22Rv1 (cell line): ENCODE measurements at regions not wholly inside any gene's neighbourhood (a gene's known extent, or its start where the extent isn't known, plus 50 kb on each side); places are given as distances from the start of the nearest gene placed in this dataset.

Source experiments
- ZFX ChIP-seq: fragments of 450-650 bp; IDR thresholded peaks from 2 replicates; pipeline ENCODE4 v1.6.1; 2017; ENCODE audit warnings: antibody characterized with exemption, borderline replicate concordance
- TF ChIP-seq, protein P1 (sequence below): fragments of 450-650 bp; IDR thresholded peaks from 2 replicates; pipeline ENCODE4 v1.5.1; 2017; ENCODE audit warnings: mild to moderate bottlenecking

DNA sequence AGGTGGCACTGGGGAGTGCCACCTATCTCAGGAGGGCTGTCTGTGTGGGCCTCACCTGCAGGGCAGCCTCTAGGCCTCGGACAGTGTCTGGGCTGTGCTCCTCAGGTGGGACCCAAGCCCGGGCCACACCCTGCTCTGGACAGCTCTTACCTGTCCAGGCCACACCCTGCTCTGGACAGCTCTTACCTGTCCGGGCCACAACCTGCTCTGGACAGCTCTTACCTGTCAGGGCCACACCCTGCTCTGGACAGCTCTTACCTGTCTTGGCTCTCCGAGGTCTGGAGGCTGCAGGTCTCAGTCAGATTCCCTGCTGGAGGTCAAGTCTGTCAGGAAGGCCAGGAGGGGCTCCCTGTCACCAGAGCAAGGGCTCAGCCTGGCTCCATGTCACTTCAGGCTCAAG, 80.6 kb downstream of the LINGO1 start:
- TF ChIP-seq, protein P1, sequence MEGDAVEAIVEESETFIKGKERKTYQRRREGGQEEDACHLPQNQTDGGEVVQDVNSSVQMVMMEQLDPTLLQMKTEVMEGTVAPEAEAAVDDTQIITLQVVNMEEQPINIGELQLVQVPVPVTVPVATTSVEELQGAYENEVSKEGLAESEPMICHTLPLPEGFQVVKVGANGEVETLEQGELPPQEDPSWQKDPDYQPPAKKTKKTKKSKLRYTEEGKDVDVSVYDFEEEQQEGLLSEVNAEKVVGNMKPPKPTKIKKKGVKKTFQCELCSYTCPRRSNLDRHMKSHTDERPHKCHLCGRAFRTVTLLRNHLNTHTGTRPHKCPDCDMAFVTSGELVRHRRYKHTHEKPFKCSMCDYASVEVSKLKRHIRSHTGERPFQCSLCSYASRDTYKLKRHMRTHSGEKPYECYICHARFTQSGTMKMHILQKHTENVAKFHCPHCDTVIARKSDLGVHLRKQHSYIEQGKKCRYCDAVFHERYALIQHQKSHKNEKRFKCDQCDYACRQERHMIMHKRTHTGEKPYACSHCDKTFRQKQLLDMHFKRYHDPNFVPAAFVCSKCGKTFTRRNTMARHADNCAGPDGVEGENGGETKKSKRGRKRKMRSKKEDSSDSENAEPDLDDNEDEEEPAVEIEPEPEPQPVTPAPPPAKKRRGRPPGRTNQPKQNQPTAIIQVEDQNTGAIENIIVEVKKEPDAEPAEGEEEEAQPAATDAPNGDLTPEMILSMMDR, result no peak
- no peak for TF ChIP-seq ZFX
